IPS-18c (cell line): ENCODE measurements at regions not wholly inside any gene's neighbourhood (a gene's known extent, or its start where the extent isn't known, plus 50 kb on each side); places are given as distances from the start of the nearest gene placed in this dataset.
A peak's percentile ranks its signal among the peaks of the same experiment; 100 is the strongest.

Source experiments
- H3K4me3 ChIP-seq: 2 replicates; pipeline ENCODE4 v1.7.0; 2013; ENCODE audit warnings: low read depth, mild to moderate bottlenecking, low read length, moderate library complexity; ENCODE audit not compliant: insufficient read depth
- H3K9me3 ChIP-seq: one replicate; pipeline ENCODE4 v1.6.1; 2013; ENCODE audit warnings: mild to moderate bottlenecking, low read length, moderate library complexity; ENCODE audit not compliant: control insufficient read depth, insufficient read depth

DNA sequence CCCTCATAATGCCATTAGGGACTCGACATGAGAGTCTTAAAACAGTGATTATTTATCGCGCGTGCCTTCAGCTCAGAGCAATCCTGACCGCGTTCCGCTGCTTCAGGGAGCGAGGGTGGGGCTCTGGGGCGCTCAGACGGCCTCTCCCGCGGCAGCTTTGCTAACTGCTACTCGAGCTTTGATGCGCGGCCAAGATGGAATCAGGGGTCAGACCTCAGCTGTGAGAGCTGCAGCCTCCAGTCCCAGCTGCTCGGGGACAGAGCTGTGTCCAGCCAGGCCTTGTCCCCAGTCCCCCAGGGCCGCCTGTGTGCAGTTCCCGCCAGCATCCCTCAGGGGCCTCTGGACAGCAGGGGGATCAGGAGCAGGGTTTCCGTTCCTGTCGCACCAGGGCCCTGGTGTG, 104.6 kb upstream of the TTC34 start:
- Histone ChIP-seq H3K9me3 (peaks cover 58% of the 10 kb centered on the region), H3K4me3 (no peak overlapping the region)

DNA sequence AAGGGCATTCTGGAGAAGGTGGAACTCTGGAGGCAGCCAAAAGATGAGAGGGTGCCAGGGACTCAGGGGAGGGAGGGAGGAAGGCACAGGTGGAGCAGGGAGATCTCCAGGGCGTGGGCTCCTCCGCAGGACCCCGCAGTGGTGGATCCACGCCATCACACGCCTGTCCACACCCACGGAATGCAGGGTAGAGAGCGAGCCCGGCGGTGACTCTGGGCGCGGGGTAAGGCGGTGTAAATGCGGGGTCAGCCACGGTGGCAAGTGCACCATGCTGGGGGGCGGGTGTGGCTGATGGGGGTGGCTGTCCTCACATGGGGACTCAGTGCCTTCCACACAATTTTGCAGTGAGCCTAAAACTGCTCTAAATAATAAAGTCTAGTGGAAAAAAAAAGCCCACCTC, 105.1 kb upstream of the TTC34 start:
- no peak overlapping the region for H3K4me3 ChIP-seq
- peaks cover 56% of the 10 kb centered on the region for H3K9me3 ChIP-seq

DNA sequence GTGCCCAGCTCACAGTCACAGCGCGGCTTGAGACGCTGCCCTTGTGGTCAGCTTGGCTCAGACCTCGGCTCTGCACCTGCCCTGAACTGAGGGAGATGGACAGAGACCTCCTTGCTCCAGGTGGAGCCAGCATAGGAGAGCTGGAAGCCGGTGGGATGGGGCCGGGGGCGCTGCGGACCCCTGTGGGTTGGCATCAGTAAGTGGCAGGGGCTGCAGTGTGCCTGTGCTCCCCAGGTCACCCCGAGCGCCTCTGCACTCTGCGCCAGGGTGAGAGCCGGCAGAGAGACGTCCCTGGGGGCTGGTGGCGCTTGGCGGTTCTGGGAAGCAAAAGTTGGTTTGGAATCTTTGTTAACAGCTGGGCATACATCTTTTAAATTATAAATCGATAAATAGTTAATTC, 105.6 kb upstream of the TTC34 start:
- peaks cover 56% of the 10 kb centered on the region for H3K9me3 ChIP-seq

DNA sequence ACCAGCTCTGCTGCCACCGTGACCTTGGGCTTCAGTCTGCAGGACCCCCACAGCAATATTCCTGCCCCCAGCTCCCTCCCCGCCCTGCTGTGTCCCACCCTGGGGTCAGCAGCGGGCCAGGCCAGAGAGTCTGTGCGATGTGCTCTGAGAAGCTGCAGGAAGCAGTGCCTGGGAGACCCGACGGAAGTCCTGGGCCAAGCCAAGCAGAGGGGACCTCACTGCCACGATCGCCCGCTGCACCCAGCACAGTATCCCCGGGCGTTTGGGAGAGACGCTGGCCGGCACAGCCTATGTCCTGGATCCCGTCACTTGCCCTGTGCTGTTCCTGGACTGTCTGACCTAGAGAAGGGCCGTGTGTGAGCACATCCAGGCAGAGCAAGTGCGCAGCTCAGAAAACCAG, 106.6 kb upstream of the TTC34 start:
- peaks cover 57% of the 10 kb centered on the region for H3K9me3 ChIP-seq
- no peak overlapping the region; the same call in 1 of the 2 replicates for H3K4me3 ChIP-seq

More for the DNA sequence above, 105.6 kb upstream of the TTC34 start:
- no peak overlapping the region for H3K4me3 ChIP-seq

DNA sequence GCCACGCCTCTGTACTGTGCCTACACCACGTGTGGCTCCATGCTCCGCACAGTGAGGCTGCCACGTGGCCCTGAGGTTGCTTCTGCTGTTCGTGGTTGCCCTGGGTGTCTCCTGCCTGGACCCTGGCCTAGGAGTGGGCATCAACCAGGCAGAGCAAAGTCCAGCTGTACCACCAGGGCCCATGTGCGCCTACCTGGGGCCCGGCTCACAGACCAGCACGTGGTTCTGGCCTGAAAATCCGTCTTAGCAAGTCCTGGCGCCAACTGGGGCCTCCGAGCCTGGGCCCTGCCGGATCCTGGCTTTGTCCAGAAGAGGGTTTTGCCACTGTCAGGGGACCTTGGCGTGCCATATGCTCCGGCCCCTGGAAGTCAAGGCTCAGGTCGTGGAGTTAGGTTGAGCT, 107.1 kb upstream of the TTC34 start:
- H3K4me3 ChIP-seq: no peak overlapping the region; the same call in 1 of the 2 replicates
- peaks cover 57% of the 10 kb centered on the region for H3K9me3 ChIP-seq

DNA sequence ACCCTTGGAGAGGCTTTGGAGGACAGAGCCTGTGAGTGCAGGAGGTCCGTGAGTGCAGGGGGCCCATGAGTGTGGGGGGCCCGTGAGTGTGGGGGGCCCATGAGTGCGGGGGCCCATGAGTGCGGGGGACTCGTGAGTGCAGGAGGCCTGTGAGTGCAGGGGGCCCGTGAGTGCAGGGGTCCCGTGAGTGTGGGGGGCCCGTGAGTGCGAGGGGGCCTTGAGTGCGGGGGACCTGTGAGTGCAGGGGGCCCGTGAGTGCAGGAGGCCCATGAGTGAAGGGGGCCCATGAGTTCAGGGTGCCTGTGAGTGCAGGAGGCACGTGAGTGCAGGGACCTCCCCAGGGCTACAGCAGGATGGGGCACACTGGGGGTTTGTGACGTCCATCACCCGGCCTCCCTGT, 108.3 kb upstream of the TTC34 start:
- Histone ChIP-seq H3K9me3 (peaks cover 59% of the 10 kb centered on the region), H3K4me3 (no peak overlapping the region; the same call in 1 of the 2 replicates)

DNA sequence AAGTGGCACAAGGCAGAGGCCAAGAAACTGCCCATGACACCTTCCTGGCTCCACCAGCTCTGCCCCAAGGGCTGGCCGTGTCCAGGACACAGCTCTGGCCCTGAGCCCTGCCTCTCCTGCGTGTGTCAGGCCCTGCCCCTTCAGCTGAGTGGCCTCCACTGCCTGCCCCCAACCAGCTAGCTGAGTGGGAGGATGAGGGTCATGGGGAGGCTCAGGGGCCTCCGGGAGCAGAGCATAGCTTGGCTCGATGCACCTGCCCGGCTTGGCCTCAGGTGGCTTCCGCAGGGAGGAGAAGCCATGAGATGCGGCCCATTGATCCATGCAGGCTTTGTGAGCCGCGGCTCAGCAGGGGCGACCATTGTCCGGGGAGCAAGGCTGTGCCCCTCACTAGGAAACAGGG, 108.7 kb upstream of the TTC34 start:
- Histone ChIP-seq H3K4me3 (peak overlapping the region; percentile 6; the same call in 1 of the 2 replicates), H3K9me3 (peaks cover 60% of the 10 kb centered on the region)

DNA sequence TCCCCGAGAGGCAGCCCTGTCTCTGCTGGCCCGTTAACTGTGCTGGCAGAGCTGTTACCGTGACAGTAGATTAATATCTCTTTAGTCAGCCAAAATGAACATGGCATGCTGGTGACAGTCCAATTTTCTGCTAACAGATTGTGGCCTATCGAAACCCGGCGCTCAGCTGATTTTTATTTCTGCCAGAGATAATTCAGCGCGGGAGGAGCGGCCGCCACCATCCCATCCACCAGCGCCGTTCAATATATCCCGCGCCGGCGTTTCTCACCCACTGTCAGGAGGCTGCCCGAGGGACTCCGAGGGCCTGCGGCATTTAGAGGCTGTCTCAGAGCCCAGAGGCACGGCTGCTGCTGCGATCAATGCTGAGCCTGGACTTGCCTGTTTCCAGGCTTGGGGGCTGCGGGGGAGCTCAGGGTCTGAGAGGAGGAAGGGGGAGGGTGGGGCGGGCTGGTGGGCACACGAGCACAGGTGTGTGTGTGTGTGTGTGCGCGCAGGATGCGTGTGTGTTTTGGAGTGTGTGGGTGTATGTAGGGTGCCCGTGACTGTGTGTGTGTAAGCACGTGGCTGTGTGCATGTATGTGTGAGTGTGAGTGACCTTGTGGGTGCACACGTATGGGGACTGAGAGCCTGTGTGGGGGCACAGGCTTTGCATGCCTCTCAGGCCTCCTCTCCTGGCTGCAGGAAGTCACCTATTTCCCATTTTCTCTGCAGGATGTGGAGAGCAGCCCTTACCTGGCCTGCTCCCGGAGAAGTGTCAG, 109.7 kb upstream of the ACTRT2 start:
- peaks cover 71% of the 10 kb centered on the region for H3K9me3 ChIP-seq
- H3K4me3 ChIP-seq: no peak overlapping the region

DNA sequence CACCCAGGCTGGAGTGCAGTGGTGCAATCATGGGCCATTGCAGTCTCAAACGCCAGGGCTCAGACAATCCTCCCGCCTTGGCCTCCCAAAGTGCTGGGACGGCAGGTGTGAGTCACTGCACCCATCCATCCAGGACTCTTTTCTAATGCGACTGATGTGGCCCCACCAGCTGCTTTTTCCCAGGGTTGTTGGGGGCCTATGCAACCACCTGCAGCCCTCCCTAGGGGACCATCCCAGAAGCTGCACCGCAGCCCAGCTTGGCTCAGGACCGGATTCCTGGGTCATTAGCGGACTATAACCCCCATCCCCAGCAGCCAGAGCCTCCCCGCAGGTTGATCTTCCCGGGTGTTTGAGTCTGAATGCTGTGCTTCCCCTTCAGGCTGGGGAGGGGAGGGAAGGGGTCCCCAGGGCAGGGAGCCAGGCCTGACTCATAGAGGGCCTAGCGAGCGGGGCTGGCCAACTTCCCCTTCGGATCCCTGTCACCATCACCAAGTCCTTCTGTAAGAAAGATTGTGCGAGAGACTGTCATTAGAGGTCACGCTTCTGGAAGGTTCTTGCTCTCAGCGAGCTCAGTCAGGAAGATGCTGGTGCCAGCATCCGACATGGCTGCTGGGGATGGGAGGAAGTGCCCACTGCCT, 108.7 kb upstream of the ACTRT2 start:
- Histone ChIP-seq H3K9me3 (peaks cover 71% of the 10 kb centered on the region), H3K4me3 (no peak overlapping the region)

DNA sequence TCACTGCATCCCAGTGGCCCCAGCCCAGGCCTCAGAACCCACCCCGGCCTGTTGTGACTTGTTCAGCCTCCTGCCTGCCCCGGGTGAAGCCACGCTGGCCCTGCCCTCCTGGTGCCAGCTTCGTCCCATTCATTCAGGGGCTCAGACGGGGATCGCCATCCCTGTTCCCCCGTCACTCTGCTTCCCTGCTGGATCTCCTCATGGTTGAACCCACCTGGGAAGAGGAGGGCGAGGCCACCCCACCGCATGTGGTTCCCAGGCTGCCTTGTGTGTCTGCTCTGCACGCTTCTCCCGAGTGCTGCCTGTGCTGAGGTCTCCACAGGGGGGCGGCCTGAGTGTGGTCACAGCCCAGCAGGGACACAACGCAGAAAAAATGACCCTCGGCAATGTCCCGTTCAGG, 108.2 kb upstream of the ACTRT2 start:
- peaks cover 71% of the 10 kb centered on the region for H3K9me3 ChIP-seq
- no peak overlapping the region for H3K4me3 ChIP-seq

DNA sequence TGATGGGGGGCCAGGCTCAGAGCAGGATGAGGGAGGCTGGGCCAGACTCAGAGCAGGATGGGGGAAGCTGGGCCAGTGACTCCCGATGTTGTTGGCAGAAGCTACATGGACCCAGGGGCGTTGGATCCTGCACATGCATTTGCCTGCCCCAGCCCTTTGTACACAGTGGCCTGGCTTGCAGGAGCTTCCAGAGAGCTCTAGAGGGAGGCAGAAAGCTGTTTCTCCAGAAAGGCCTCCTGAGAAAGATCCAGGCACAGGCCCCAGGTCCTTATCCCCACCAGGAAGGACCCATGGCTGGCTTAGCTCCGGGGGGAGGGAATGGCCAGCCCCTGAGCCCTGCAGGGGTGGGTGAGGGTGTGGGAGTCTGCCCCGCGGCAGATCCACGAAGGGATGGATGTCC, 106.6 kb upstream of the ACTRT2 start:
- peaks cover 74% of the 10 kb centered on the region for H3K9me3 ChIP-seq

DNA sequence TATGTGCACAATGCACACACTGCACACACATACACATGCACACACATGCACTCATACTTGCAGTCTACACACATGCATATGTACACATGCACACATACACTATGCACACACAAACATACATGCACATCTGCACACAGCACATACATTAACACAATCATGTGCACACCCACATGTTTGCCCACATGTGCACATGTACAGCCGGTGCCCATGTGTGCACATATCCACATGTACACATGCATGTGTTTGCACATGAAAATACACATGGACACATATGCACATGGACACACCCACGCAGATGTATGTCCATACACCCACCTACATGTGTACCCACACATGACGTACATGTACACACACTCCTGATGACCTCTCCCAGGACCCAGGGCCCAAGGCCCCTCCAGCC, 105.1 kb upstream of the ACTRT2 start:
- Histone ChIP-seq H3K4me3 (no peak overlapping the region), H3K9me3 (peaks cover 72% of the 10 kb centered on the region)

More for the DNA sequence above, 106.6 kb upstream of the ACTRT2 start:
- no peak overlapping the region; the same call in 1 of the 2 replicates for H3K4me3 ChIP-seq

DNA sequence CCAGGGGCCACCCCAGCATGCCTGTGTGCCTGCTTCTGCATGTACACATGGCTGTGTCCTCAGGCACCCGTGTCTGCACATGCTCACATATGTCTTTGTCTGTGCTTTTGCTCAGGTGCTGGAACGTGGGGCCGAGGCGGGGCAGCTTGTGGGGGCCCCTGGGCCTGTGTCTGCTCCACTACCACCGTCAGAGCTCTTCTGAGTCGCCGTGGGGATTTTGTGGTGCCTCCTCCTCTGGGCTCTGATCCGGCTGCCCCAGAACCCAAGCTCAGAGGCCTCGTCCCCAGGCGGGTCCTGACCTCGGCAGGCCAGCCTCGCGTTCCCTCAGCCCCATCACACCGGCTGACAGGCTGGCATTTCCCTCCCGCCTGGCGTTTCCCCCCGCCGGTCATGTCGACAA, 104.6 kb upstream of the ACTRT2 start:
- Histone ChIP-seq H3K9me3 (peaks cover 69% of the 10 kb centered on the region), H3K4me3 (peak overlapping the region; percentile 20; the same call in 1 of the 2 replicates)

DNA sequence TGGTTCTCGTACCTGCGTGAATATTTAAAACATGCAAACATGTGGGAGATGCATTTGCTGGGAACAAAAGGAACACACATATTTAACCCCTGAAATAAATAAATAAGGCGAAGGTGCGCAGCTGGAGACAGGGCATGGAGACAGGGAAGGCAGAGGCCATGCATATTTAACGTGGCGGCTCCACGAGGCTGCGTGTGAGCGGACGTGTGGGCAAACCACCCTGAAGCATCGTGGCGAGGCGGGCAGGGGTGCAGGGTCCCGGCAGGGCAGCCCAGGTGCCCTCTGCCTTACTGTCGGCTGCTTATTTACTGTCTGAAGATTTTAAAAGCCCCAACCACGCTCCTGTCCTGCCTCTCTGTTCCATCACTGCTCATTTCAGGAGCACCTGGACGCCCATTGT, 104.0 kb upstream of the ACTRT2 start:
- Histone ChIP-seq H3K9me3 (peaks cover 70% of the 10 kb centered on the region), H3K4me3 (no peak overlapping the region)

DNA sequence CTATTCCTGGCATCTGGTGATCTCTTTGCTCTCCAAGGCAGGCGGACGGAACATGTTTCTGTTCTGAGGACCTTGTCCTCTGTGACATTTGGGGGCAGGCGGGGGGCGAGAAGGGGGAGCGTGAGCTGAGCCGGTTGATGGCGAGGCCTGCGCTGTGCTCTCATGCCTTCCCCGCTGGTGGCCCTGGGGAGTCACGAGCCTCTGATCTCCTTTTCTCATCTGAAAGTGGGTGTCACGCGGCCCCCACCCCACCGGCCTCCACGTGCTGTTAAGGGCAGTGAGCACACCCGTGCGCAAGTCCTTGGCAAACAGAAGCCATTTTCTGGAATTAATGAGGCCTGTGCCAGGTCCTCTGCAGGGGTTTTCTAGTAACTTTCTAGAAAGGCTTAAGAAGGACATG, 102.8 kb upstream of the ACTRT2 start:
- H3K4me3 ChIP-seq: no peak overlapping the region
- peaks cover 63% of the 10 kb centered on the region for H3K9me3 ChIP-seq

DNA sequence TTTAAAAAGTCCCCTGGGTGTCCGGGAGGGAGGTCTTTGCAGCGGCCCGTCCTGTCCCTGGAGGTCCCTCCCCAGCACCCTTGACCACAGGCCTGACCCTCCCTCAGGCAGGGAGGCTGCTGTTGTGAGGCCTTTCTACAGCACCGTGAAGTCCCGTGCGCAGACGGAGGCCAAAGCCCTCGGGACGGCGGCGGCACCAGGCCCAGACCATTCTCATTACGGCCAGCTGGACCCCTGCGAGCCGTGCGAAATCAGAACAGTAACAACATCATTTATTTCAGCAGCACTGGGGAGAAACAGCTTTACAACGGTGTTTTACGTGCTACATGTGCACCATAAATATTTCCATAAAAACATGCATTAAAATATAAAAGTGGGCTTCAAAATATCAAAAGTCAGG, 101.4 kb upstream of the ACTRT2 start:
- peaks cover 60% of the 10 kb centered on the region for H3K9me3 ChIP-seq
- H3K4me3 ChIP-seq: peak overlapping the region; percentile 3; the same call in 1 of the 2 replicates

DNA sequence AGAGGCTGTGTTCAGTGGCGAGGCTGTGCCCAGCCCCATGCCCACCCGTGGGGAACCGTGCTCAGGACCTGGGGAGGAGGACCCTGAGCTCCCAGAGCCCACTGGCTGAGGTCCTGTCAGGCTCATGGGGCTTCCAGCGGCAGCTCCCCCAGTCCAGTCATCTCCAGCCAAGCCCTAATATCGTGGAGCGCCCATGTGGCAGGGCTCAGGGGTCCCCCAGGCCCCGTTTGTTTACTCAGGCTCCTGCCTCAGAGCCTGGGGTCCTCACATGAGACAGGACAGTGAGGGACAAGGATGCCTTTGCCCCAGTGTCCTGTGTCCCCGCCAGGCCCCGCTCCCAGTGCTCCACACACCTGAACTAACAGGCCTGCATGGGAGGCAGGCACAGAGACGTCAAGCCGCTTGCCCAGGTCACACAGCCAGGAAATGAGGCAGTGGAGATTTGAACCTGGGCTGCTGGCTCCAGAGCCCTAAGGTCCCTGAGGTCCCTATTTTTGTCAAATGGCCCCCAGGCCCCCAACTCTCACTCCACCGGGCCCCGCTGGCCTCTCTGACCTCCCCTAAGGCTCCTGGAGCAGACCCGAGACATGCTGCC, 100.7 kb upstream of the ACTRT2 start:
- peaks cover 59% of the 10 kb centered on the region for H3K9me3 ChIP-seq
- H3K4me3 ChIP-seq: no peak overlapping the region; the same call in 1 of the 2 replicates
